D721Med (cell line): ENCODE measurements at regions not wholly inside any gene's neighbourhood (a gene's known extent, or its start where the extent isn't known, plus 50 kb on each side); places are given as distances from the start of the nearest gene placed in this dataset.

Experiments
- DNase-seq: peaks from one replicate; pipeline ENCODE4 v3.0.0; 2011; ENCODE audit warnings: low spot score; ENCODE audit not compliant: insufficient read length
- FAIRE-seq: peaks from 2 replicates; lab custom pipeline; 2011; peaks lifted over from hg19 to GRCh38; lab: Jason Lieb, UNC
- CTCF ChIP-seq: IDR thresholded peaks from 2 replicates; pipeline ENCODE4 v1.5.1; 2012; ENCODE audit warnings: mild to moderate bottlenecking, control low read depth; ENCODE audit not compliant: insufficient read depth; ENCODE audit errors: missing control alignments

GRCh38 chr6:27061235-27061993, 186.1 kb upstream of the PRSS16 start:
- TF ChIP-seq CTCF = no peak
- DNase-seq (no peak), FAIRE-seq (peak; percentile 16)

GRCh38 chr6:27062755-27063154, 184.7 kb upstream of the PRSS16 start:
- DNase-seq = no peak
- no peak for TF ChIP-seq CTCF
- no peak for FAIRE-seq

DNA sequence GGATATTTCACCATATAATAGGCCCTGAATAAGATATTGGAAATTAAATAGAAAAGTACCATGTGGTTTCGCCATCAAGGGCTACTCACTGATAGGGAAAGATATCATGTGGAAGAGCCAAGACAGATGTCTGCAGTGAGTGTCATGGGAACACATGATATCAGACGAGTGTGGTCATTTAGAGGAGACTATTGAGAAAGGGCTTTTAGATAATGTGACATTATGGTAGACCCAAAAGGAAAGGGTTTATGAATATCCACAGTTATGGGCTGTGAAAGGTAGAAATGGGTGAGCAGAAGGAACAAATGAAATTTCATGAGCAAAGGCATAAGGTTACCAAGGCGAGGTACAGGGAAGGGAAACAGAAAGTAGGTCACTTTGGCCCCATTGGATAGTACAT, 182.3 kb upstream of the PRSS16 start:
- FAIRE-seq = no peak
- TF ChIP-seq CTCF = no peak
- no peak for DNase-seq

DNA sequence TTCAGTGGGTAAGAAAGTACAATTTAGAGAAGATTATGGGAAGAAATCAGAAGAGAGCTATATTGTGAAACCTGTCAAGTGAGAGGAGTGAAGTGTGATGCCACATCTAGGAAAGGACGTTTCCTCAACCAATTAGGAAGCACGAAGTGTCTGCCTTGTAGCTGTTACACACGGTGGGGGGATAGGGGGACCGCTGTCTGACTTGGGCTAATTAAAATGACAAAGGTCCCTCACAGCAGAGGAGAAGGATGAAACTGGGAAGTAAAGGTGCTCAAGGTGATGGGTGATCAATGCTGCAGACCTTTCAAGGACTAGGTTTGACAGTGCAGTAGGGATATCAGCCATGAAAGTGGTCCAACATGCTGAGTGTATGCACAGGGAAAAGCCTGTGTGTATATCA, 181.1 kb upstream of the PRSS16 start:
- FAIRE-seq (no peak), DNase-seq (no peak)
- TF ChIP-seq CTCF = no peak

GRCh38 chr6:27066802-27067201, 180.7 kb upstream of the PRSS16 start:
- no peak for FAIRE-seq
- DNase-seq = no peak
- TF ChIP-seq CTCF = no peak

- FAIRE-seq (no peak), DNase-seq (no peak)
- no peak for TF ChIP-seq CTCF
Measured at GRCh38 chr6:27073441-27073840, 174.1 kb upstream of the PRSS16 start.

DNA sequence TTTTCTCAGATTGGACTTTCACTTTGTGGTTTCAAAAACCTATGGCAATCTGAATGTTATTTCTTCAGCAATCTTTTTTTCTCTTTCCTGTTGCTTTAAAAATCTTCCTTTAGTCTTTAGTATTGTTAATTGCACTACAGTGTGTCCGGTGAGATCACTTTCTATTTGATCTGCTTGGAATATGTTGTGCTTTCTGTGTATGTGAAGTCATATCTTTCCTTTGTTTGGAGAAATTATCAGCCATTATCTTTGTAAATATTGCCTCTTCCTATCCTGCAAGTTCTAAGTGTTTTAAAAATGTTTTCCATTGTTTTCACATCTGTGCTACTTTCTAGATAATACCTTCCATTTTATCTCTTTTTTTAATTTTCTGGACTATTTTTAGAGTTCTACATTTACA, 171.4 kb upstream of the PRSS16 start:
- no peak for FAIRE-seq
- no peak for DNase-seq

More for the DNA sequence above, 171.4 kb upstream of the PRSS16 start:
- TF ChIP-seq CTCF = no peak
